Cardiac fibroblast (primary cell): ENCODE measurements at regions not wholly inside any gene's neighbourhood (a gene's known extent, or its start where the extent isn't known, plus 50 kb on each side); places are given as distances from the start of the nearest gene placed in this dataset.

Experiments used
- DNase-seq, 2 donors: peaks; one replicate each; pipeline versions ENCODE4 v3.0.0 to v3.0.0-alpha.2; 2010; ENCODE audit warnings: low read depth in 2 of 2
- H3K4me3 ChIP-seq, 2 donors: replicated peaks in 1 of 2; 1 replicate in 1 of 2; 2 replicates in 1 of 2; pipeline ENCODE4 v1.5.1; 2011; ENCODE audit warnings: low read depth in 2 of 2, low read length in 2 of 2, mild to moderate bottlenecking in 2 of 2, moderate library complexity in 1 of 2
- CTCF ChIP-seq: IDR thresholded peaks from one replicate; pipeline ENCODE4 v1.5.1; 2011; ENCODE audit warnings: low read depth, mild to moderate bottlenecking, low read length, inconsistent platforms

GRCh38 chr5:155254399-155254798, 240.8 kb downstream of the KIF4B start:
- H3K4me3 ChIP-seq, result no peak overlapping the region
- TF ChIP-seq CTCF, result no peak
- no peak for DNase-seq

- H3K4me3 ChIP-seq, result no peak overlapping the region
- TF ChIP-seq CTCF, result no peak
- DNase-seq, result no peak
These were observed 244.6 kb downstream of the KIF4B start for GRCh38 chr5:155258161-155258560.

- no peak for DNase-seq
- no peak overlapping the region for H3K4me3 ChIP-seq
- no peak for TF ChIP-seq CTCF
These were observed 246.1 kb downstream of the KIF4B start for GRCh38 chr5:155259648-155260047.

GRCh38 chr5:155260798-155261197, 247.2 kb downstream of the KIF4B start:
- DNase-seq, result no peak
- TF ChIP-seq CTCF, result no peak
- no peak overlapping the region for H3K4me3 ChIP-seq

GRCh38 chr5:155263381-155263780, 249.8 kb downstream of the KIF4B start:
- TF ChIP-seq CTCF, result no peak
- no peak for DNase-seq

GRCh38 chr5:155264809-155265208, 251.3 kb downstream of the KIF4B start:
- no peak for DNase-seq
- H3K4me3 ChIP-seq, result no peak overlapping the region
- no peak for TF ChIP-seq CTCF

More at GRCh38 chr5:155263381-155263780, 249.8 kb downstream of the KIF4B start:
- H3K4me3 ChIP-seq, result no peak overlapping the region

GRCh38 chr5:155268770-155269425, 255.3 kb downstream of the KIF4B start:
- no peak for TF ChIP-seq CTCF
- no peak for DNase-seq
- no peak overlapping the region for H3K4me3 ChIP-seq
